ENCODE measurements at regions not wholly inside any gene's neighbourhood (a gene's known extent, or its start where the extent isn't known, plus 50 kb on each side); places are given as distances from the start of the nearest gene placed in this dataset.

- 63% methylated on average over 3 of the region's 3 CpGs for WGBS
- no peaks in the 10 kb centered on the region for H3K27me3 ChIP-seq (ENCODE audit: insufficient read depth, low read length)
- H3K4me3 ChIP-seq (ENCODE audit: low read length), result no peak overlapping the region
- H3K4me1 ChIP-seq (ENCODE audit: insufficient read depth, low read length), result no peaks in the 10 kb centered on the region
- no peak overlapping the region for H3K27ac ChIP-seq (ENCODE audit: low read depth, low read length)
- H3K9ac ChIP-seq (ENCODE audit: low read depth, low read length), result no peak overlapping the region
- no peaks in the 10 kb centered on the region for H3K36me3 ChIP-seq (ENCODE audit: insufficient read depth, low read length)
- H3K9me3 ChIP-seq (ENCODE audit: insufficient read depth, low read depth, low read length), result no peaks in the 10 kb centered on the region
Observed at GRCh38 chr2:100720445-100720844, 99.5 kb upstream of the NPAS2 start.

- no peak overlapping the region for H3K27ac ChIP-seq (ENCODE audit: low read depth, low read length)
- H3K27me3 ChIP-seq (ENCODE audit: insufficient read depth, low read length), result no peaks in the 10 kb centered on the region
- peaks cover 4% of the 10 kb centered on the region for H3K4me1 ChIP-seq (ENCODE audit: insufficient read depth, low read length)
- 83% methylated on average over 5 of the region's 5 CpGs for WGBS
- no peaks in the 10 kb centered on the region for H3K36me3 ChIP-seq (ENCODE audit: insufficient read depth, low read length)
- no peaks in the 10 kb centered on the region for H3K9me3 ChIP-seq (ENCODE audit: insufficient read depth, low read depth, low read length)
- H3K9ac ChIP-seq (ENCODE audit: low read depth, low read length), result no peak overlapping the region
- no peak overlapping the region for H3K4me3 ChIP-seq (ENCODE audit: low read length)
Observed at GRCh38 chr2:100721693-100722092, 98.2 kb upstream of the NPAS2 start.

DNA sequence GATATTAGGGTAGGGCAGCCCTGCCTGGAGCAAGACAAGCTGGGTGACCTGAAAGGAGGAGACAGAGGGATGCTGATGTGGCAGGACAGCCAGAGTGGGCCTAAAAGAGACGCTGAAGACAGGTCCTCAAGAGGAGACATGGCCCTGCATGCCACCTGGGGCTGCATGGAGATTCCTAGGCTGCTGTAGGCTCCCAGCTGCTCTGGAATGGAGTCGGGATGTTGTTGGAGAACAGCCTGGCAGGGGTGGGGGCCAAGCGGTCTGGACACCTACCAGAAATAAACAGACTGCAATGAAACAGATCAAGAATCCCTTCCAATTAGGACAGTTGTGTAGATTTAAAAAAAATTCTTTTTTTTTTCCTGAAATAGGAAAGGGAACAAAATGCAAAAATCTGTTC lies 97.8 kb upstream of the NPAS2 start:
- H3K4me3 ChIP-seq (ENCODE audit: low read length), result no peak overlapping the region
- no peak overlapping the region for H3K27ac ChIP-seq (ENCODE audit: low read depth, low read length)
- no peak overlapping the region for H3K9ac ChIP-seq (ENCODE audit: low read depth, low read length)
- H3K9me3 ChIP-seq (ENCODE audit: insufficient read depth, low read depth, low read length), result no peaks in the 10 kb centered on the region
- WGBS, result 87% methylated on average over 3 of the region's 3 CpGs
- peaks cover 8% of the 10 kb centered on the region for H3K4me1 ChIP-seq (ENCODE audit: insufficient read depth, low read length)
- no peaks in the 10 kb centered on the region for H3K36me3 ChIP-seq (ENCODE audit: insufficient read depth, low read length)
- no peaks in the 10 kb centered on the region for H3K27me3 ChIP-seq (ENCODE audit: insufficient read depth, low read length)

- Histone ChIP-seq H3K9me3 (ENCODE audit: insufficient read depth, low read depth, low read length) (0 out of 2 replicates have a peak, but pooled peaks cover 5% of the 10 kb centered on the region), H3K27me3 (ENCODE audit: insufficient read depth, low read length) (no peaks in the 10 kb centered on the region), H3K27ac (ENCODE audit: low read depth, low read length) (no peak overlapping the region), H3K9ac (ENCODE audit: low read depth, low read length) (no peak overlapping the region), H3K4me3 (ENCODE audit: low read length) (no peak overlapping the region), H3K36me3 (ENCODE audit: insufficient read depth, low read length) (no peaks in the 10 kb centered on the region), H3K4me1 (ENCODE audit: insufficient read depth, low read length) (peaks cover 11% of the 10 kb centered on the region)
- WGBS, result 38% methylated on average over 1 of the region's 2 CpGs
Observed at GRCh38 chr2:100726866-100727265, 93.1 kb upstream of the NPAS2 start.

DNA sequence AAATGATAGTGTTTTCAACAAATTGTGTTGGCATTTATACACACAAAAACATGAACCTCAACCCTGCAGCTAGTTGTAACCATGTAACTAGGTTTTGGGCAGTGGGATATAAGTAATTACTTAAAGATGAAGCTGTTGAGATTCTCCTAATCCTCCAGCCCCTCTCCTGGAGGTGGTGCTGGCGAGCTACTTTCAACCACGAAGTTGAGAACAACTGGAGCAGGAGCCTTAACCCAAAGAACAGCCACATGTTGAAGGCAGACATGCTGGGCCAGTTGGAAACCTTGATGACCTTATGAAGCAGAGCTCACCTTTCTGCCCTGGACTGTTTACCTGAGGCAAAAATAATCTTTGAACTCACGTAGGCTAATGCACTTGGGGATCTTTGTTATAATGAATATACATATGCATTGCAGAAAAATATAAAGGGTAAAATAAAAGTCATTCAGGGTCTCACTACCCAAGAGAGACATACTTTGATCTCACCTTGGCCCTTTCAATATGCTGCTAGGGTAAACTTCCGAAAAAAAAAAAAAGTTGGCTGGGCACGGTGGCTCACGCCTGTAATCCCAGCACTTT lies 89.6 kb upstream of the NPAS2 start:
- Histone ChIP-seq H3K4me1 (ENCODE audit: insufficient read depth, low read length) (peaks cover 25% of the 10 kb centered on the region), H3K4me3 (ENCODE audit: low read length) (no peak overlapping the region), H3K9ac (ENCODE audit: low read depth, low read length) (no peak overlapping the region), H3K36me3 (ENCODE audit: insufficient read depth, low read length) (no peaks in the 10 kb centered on the region), H3K9me3 (ENCODE audit: insufficient read depth, low read depth, low read length) (0 out of 2 replicates have a peak, but pooled peaks cover 5% of the 10 kb centered on the region), H3K27me3 (ENCODE audit: insufficient read depth, low read length) (no peaks in the 10 kb centered on the region), H3K27ac (ENCODE audit: low read depth, low read length) (no peak overlapping the region)
- WGBS, result 66% methylated on average over 6 of the region's 6 CpGs

GRCh38 chr2:100731535-100731981 lies 88.4 kb upstream of the NPAS2 start:
- peaks cover 23% of the 10 kb centered on the region for H3K4me1 ChIP-seq (ENCODE audit: insufficient read depth, low read length)
- H3K4me3 ChIP-seq (ENCODE audit: low read length), result no peak overlapping the region
- H3K27ac ChIP-seq (ENCODE audit: low read depth, low read length), result no peak overlapping the region
- 0 out of 2 replicates have a peak, but pooled peaks cover 5% of the 10 kb centered on the region for H3K9me3 ChIP-seq (ENCODE audit: insufficient read depth, low read depth, low read length)
- no peak overlapping the region for H3K9ac ChIP-seq (ENCODE audit: low read depth, low read length)
- WGBS, result 95% methylated on average over 3 of the region's 3 CpGs
- no peaks in the 10 kb centered on the region for H3K27me3 ChIP-seq (ENCODE audit: insufficient read depth, low read length)
- no peaks in the 10 kb centered on the region for H3K36me3 ChIP-seq (ENCODE audit: insufficient read depth, low read length)

DNA sequence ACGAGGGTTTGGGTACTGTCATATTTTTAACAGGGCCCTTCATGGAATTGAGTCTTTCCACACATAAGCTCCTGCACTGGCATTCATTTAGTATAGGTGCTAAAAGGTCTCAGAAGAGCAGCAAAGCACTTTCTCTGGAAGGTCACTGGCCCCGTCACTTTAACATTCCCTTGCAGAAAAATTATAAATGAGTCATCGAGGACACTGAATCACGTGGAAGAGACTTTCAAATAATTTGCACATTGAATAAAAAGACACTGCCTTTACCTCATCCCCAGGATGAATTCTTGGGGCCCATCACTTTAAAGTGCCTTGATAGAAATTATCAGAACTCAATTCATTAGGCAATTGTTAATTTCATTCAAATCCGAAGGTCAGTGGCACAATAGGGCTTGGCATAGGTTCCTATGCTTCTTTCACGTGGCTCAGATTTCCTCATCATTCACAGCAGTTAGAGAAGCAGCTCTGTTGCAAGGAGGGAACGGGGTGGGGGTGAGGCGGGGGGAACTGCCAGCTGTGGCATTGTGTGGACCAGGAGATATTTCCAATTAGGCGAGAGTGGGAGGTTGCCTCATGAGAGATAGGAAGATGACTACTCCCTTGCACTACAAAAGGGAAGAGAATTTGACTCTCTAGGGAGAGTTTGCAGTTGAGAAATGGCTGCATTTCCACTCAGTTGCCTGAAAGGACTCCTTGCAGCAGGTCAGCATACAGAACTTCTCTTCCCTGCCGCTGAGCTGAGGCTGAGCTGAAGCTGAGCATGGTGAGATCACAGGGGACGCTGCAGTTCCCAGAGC lies 86.3 kb upstream of the NPAS2 start:
- peaks cover 14% of the 10 kb centered on the region for H3K4me1 ChIP-seq (ENCODE audit: insufficient read depth, low read length)
- H3K36me3 ChIP-seq (ENCODE audit: insufficient read depth, low read length), result no peaks in the 10 kb centered on the region
- H3K27me3 ChIP-seq (ENCODE audit: insufficient read depth, low read length), result no peaks in the 10 kb centered on the region
- no peak overlapping the region for H3K4me3 ChIP-seq (ENCODE audit: low read length)
- no peak overlapping the region for H3K9ac ChIP-seq (ENCODE audit: low read depth, low read length)
- WGBS, result 41% methylated on average over 11 of the region's 11 CpGs
- no peak overlapping the region for H3K27ac ChIP-seq (ENCODE audit: low read depth, low read length)
- H3K9me3 ChIP-seq (ENCODE audit: insufficient read depth, low read depth, low read length), result 0 out of 2 replicates have a peak, but pooled peaks cover 5% of the 10 kb centered on the region

DNA sequence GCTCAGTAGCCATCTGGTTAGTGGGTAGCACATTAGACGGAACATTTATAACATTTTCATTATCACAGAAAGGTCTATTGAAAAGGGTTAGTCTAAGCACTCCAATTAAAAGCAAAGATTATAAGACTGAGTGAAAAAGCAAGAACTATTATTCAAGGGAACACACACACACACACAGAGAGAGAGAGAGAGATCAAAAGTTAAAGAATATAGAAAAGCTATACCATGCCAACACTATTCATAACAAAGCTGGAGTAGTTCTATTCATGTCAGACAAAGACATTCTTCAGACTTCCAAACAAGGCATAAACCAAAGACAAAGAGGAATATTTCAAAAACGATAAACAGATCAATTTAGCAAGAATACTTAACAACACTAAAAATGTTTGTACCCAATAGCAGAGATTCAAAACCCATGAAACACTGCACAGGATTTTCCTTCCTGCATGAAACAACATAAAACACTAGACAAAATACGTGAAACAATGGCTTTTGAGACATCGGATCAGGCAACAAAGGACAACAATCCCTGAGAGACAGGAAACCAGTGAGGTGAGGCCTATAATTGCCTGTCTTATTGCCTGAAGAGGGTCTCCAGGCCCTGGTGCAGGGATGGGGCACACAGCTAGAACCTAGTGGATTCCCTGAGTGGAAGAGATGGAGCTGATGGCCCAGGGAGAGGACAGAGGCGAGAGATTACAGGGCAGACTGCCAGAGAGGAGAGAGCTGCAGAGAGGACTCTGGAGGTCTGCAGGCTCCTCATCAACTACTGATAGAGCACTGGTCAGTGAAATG lies 83.6 kb upstream of the NPAS2 start:
- Histone ChIP-seq H3K9ac (ENCODE audit: low read depth, low read length) (no peak overlapping the region), H3K36me3 (ENCODE audit: insufficient read depth, low read length) (no peaks in the 10 kb centered on the region), H3K4me1 (ENCODE audit: insufficient read depth, low read length) (peaks cover 14% of the 10 kb centered on the region), H3K27ac (ENCODE audit: low read depth, low read length) (no peak overlapping the region), H3K4me3 (ENCODE audit: low read length) (no peak overlapping the region), H3K27me3 (ENCODE audit: insufficient read depth, low read length) (no peaks in the 10 kb centered on the region), H3K9me3 (ENCODE audit: insufficient read depth, low read depth, low read length) (no peaks in the 10 kb centered on the region)
- 92% methylated on average over 4 of the region's 5 CpGs for WGBS

DNA sequence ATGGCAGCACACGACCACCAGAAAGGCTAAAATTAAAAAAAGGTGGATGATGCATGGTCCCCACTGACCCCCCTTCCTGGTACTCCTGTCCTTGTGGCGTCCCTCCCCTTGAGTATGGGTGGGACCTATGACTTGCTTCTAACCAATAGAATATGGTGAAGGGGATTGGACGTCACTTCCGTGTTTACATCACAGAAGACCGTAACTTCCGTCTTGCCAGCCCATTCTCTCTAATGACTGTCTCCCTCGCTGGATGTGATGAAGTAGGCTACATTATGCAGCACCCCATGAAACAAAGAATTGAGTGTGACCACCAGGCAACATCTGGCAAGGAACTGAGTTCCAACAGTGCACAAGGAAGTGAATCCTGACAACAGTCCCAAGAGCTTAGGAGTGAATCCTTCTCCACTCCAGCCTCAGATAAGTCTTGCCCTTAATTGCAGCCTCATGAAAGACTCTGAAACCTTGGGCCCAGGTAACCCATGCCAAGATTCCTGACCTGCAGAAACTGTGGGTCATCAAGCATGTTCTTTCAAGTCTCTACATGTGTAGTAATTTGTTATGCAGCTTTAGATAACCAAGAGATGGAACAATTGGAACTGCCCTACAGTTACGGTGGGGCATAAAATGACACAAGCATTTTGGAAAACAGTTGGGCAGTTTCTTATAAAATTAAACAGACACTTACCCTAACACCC lies 80.1 kb upstream of the NPAS2 start:
- no peaks in the 10 kb centered on the region for H3K27me3 ChIP-seq (ENCODE audit: insufficient read depth, low read length)

GRCh38 chr2:100741880-100742276 lies 78.1 kb upstream of the NPAS2 start:
- Histone ChIP-seq H3K4me3 (ENCODE audit: low read length) (no peak overlapping the region), H3K4me1 (ENCODE audit: insufficient read depth, low read length) (no peaks in the 10 kb centered on the region), H3K27ac (ENCODE audit: low read depth, low read length) (no peak overlapping the region), H3K36me3 (ENCODE audit: insufficient read depth, low read length) (no peaks in the 10 kb centered on the region), H3K9me3 (ENCODE audit: insufficient read depth, low read depth, low read length) (no peaks in the 10 kb centered on the region), H3K27me3 (ENCODE audit: insufficient read depth, low read length) (no peaks in the 10 kb centered on the region), H3K9ac (ENCODE audit: low read depth, low read length) (no peak overlapping the region)
- WGBS, result 100% methylated on average over 1 of the region's 1 CpG

More for the DNA sequence above, 80.1 kb upstream of the NPAS2 start:
- Histone ChIP-seq H3K27ac (ENCODE audit: low read depth, low read length) (no peak overlapping the region), H3K9ac (ENCODE audit: low read depth, low read length) (no peak overlapping the region), H3K9me3 (ENCODE audit: insufficient read depth, low read depth, low read length) (no peaks in the 10 kb centered on the region), H3K4me3 (ENCODE audit: low read length) (no peak overlapping the region), H3K36me3 (ENCODE audit: insufficient read depth, low read length) (no peaks in the 10 kb centered on the region), H3K4me1 (ENCODE audit: insufficient read depth, low read length) (no peaks in the 10 kb centered on the region)
- WGBS, result 91% methylated on average over 8 of the region's 8 CpGs

Data from HUES64 (cell line).